ENCODE measurements at regions not wholly inside any gene's neighbourhood (a gene's known extent, or its start where the extent isn't known, plus 50 kb on each side); places are given as distances from the start of the nearest gene placed in this dataset.
"Not testable (repeated sequence)": the region's sequence is repeated elsewhere in the genome, so short reads cannot be mapped to it uniquely, and the experiment has no call there.

- ATAC-seq, result no peak
- DNase-seq, result no peak
Observed at GRCh38 chr2:173550143-173550542, 195.5 kb downstream of the CDCA7 start.

GRCh38 chr2:173552531-173552930, 197.9 kb downstream of the CDCA7 start:
- DNase-seq (no peak), ATAC-seq (no peak)

- DNase-seq (no peak), ATAC-seq (no peak)
Observed at GRCh38 chr2:173553593-173553992, 198.9 kb downstream of the CDCA7 start.

DNA sequence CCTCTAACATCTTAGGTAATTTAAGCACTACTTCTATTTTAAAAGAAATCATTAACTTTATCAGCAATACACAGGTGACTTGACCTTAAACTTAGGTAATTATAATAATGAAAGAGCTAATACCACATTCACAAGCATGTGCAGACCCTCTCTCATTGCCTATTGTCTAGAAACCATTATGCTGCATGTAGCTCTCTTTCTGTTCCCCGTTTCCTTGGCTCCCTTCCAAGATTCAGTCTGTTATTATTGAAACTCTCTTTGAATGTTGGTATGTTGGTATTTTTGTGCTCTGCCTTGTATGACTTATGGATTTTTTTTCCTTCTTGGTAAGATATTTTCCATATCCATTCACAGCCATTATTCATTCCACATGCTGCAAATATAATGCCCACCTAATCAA, 201.2 kb downstream of the CDCA7 start:
- DNase-seq, result no peak
- no peak for ATAC-seq

- ATAC-seq (no peak), DNase-seq (no peak)
Observed at GRCh38 chr2:173556816-173557215, 202.1 kb downstream of the CDCA7 start.

- DNase-seq (no peak), ATAC-seq (no peak)
Observed at GRCh38 chr2:173557497-173557896, 202.8 kb downstream of the CDCA7 start.

DNA sequence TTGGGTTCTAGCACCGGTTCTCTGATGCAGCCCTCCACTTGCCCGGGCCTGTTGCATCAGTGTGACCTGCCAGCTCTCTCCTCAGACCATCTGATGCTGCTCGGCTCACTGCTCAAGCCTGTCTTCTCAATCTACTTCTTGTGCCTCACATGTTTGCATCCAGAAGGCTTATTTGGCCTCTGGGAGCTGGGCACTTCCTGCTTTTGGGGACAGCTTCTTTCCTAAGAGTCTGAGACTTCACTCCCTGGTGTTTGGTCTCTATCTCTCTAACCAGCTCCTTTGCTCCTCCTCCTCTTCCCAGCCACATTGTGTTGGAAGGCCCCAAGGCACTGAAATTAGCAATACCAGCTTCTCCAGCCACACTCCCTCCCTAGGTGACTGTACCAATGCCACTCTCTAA, 212.8 kb downstream of the CDCA7 start:
- DNase-seq (no peak), ATAC-seq (no peak)

DNA sequence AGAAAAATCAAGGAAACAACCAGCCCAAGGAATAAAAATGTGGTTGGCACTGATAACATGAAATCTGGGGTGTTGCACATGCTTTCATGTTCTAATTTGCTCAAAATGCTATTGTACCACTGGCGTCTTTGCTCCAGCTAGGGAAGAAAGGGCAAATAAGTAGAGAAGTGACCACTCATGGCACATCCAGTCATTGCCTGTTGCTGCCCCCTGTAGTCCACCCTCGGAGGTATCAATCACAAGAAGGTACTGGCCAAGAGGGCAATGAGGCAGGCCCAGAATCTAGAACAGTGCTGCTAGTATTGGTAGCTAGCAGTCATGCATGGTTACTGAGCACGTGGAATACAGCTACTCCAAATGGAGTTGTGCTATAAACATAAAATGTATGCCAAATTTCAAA, 213.4 kb downstream of the CDCA7 start:
- no peak for ATAC-seq
- DNase-seq, result peak; percentile 5

DNA sequence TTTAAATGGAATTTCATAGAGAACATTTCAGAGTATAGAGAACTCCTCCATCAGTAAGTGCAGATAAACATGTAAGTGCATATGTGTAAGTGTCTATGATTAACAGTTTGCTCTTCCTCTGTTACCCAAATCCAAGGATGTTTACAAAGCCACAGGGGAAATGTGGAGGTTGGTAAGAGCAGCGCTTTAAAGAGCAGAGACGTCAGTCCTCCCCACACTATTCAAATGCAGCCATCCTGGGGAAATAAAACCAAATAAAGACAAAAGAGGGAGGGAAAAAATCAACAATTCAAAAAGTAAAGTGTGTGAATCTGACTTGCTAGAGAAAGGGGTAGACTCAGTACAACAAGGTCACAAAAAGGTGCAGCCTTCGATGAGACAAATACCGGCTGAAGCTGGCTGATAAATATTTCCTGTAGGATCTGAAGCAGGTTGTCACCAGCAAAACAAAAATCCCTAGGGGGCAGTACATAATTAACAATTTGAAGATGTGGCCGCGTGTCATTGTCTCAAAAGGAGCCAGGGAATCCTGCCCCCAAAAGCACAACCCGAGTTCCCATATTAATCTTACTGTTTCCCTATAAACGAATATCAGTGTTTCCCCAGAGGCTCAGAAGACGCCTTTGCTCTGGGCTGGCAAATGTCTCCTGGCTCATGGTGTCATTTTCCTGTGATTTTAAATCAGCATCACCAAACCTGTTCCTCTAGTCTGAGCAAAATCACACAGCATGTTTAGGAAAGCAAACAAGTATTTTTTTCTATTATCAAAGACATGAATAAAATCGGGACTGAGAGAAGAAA, 216.5 kb downstream of the CDCA7 start:
- DNase-seq (no peak), ATAC-seq (no peak)

DNA sequence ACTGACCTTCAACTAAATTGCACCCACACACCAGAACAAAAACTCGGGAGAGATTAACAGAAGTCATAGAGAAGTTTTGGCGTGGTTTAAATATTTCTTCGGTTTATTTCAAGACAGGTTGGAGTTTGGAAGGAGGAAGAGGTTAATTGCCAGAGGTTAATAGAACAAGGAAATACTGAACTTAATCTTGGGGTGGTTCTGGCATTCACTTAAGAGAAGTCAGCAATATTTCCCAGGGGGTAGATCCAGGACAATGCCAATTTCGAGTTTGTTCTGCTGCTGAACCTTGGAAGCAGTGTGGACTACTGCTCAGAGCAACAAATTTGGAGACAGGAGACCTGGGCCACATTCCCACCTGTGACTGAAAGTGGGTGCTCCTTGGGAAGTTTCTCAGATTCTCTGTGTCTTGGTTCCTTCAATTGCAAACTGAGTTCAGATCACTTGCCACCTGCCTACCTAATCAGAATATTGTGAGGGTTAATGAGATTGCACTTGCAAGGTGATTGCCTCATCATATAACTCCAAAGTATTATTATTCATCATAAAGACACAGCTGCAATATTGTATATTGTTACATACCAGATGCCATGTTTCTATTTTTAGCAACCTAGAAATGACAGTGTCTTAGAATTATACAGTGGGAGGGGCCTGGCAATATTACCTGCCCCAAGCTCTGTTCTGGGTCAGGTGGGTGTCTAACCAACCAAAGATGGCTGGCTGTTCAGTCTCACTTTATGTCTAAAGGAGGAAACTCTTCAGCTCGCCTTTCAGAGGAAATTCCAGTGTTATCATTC, 217.4 kb downstream of the CDCA7 start:
- ATAC-seq (no peak), DNase-seq (no peak)

DNA sequence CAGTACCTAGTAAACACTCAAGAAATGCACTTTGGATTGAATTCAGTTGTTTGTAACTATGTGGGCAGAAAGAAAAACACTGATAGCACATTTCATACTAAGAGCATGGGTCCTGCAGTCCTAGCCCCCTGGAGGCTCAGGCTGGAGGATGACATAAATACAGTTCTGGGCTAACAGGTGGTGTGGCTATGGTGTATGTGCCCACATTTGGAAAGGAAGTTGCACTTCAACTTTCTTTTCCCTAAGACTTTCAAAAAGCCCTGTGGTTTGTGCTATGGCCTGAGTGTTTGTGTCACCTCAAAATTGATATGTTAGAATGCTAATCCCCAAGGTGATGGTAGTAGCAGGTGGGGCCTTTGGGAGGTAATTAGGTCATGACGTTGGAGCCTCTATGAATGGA, 218.2 kb downstream of the CDCA7 start:
- DNase-seq, result no peak
- ATAC-seq, result no peak

DNA sequence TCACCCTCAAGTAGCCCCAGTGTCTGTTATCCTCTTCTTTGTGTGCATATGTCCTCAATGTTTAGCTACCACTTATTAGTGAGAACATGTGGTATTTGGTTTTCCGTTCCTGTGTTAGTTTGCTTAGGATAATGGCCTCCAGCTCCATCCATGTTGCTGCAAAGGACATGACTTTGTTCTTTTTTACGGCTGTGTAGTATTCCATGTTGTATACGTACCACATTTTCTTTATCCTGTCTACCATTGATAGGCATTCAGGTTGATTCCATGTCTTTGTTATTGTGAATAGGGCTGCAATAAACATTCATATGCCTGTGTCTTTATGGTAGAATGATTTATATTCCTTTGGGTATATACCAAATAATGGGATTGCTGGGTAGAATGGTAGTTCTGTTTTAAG, 219.1 kb downstream of the CDCA7 start:
- ATAC-seq, DNase-seq: not testable (repeated sequence)

DNA sequence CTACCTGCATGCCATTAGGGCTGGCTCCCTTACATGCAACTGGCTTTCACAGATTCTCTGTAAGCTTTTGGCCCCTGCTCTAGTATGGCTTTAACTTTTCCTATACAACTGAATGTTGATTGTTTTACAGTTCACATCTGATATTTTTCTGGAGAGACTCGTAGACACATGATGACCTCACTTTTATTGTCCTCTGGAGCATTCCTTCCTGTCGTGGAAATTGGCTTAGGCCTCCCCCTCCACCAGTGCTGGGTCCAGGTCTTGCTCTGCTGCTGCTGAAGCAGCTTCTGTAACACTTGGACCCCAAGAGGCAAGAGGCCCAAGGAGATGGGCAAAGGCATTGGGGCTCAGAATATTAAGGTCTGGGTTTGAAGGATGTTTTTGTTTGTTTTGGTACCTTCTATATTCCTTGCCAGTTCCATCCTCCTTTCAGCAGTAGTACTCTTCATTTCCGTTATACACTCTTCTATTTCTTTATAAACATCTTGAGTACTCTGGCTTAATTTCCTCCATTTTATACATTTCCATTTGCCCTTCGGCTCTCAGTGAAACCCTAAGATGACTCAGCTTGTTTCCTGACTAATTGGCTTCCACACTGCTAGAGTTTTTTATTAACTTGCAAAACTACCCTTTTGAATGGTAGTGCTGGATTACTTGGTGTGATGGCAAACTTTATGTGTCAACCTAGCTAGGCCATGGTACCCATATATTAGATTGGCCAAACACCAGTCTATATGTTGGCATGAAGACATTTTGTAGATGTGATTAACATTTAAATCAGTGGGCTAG, 219.8 kb downstream of the CDCA7 start:
- ATAC-seq (no peak), DNase-seq (no peak)

GRCh38 chr2:173578404-173579107, 223.9 kb downstream of the CDCA7 start:
- no peak for ATAC-seq
- DNase-seq, result no peak

DNA sequence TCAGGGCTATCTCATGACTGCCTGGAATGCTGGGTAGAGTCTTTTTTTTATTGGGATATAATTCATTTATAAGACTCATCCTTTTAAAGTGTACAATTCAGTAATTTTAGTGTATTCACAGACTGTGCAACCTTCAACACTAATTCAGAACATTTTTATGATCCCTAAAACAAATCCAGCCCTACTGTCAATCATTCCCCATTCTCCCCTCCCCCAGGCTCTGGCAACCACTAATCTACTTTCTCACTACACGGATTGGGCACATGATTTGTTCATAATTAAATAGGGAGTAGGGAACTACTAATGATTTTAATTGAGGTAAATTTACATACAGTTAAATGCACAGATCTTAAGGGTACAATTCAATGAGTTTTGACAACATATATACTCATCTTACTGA, 225.7 kb downstream of the CDCA7 start:
- ATAC-seq, result no peak
- DNase-seq, result no peak

GRCh38 chr2:173580956-173581355, 226.3 kb downstream of the CDCA7 start:
- DNase-seq (no peak), ATAC-seq (no peak)

- no peak for ATAC-seq
- no peak for DNase-seq
Observed at GRCh38 chr2:173583196-173583595, 228.5 kb downstream of the CDCA7 start.

GRCh38 chr2:173584000-173584399, 229.3 kb downstream of the CDCA7 start:
- DNase-seq (no peak), ATAC-seq (no peak)

GRCh38 chr2:173584676-173585458, 230.2 kb downstream of the CDCA7 start:
- ATAC-seq (no peak), DNase-seq (no peak)

DNA sequence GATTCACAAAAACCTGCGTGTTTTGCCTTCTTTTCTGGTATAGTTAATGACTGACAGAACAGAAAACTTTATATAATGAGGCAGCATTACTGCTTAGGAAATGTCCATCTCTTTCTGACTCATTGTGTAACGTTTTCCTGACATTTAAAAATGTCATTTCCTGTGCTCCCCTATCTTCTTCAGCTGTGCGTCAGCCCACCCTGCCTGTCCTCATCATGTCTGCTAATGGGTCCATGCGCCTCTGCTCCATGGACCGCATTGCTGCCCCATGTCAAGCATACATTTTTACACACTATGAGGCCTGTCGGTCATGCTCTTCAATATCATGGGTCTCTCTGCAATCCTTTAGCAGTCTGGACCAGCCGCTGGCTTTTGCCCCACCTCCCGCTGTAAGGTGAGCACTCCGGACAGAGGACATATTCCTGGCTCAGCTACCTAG, 234.3 kb downstream of the CDCA7 start:
- no peak for DNase-seq
- ATAC-seq, result no peak

- ATAC-seq, result no peak
- DNase-seq, result no peak
Observed at GRCh38 chr2:173589604-173590275, 235.1 kb downstream of the CDCA7 start.

Measured in stimulated activated naive CD8-positive, alpha-beta T cell treated with anti-CD3 and anti-CD28 coated beads, Interleukin-15, Interleukin-2, amounts not matched to agents 100 U/mL and 50 U/mL, for 24 hours (primary cell).